ENCODE measurements at regions not wholly inside any gene's neighbourhood (a gene's known extent, or its start where the extent isn't known, plus 50 kb on each side); places are given as distances from the start of the nearest gene placed in this dataset.

DNA sequence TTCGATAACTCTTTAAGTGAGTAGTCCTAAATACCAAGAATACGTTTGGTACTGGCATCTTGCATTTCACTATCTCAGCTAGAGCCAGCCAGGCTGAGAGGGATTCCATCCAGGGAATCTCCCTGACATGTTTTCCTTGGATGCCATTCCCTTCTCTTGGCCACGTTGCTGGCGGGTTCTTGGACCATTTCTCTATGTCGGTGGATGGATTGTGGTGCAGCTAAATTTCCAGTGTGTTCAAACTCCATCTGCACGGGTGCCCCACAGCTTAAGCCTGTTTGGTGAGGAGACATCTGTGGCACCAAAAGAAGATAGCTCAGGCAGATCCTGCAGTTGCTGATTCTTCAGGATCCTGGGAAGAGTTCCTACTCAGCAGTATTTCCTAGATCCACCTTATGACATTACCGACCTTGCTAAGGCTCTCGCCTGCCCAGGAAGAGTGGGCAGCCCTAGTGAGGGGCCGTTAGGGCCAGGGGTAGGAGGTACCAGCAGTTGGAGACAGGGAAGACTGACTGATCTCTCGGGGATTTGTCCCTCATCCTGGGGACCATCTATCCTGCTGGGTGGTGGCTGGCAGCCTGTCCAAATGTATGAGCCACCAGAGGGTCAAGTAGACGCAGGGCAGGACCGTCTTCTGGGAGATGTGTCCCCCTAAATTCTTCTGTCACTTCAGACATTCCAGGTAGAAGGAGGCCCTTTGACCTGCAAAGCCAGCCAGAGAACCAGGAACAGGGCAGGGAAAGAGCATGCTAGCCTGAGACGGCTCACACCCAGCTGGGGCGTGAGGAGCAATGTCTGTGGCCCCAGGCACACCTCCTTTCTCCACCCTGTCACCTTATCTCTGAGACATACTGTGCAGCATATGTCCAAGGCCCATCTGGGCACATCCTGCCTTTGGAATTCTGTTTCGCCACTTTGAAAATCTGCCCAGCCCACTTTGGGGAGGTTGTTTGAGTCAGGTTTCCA lies 72.6 kb upstream of the CAPRIN2 start:
- Histone ChIP-seq H3K36me3 (replicated peaks; ENCODE audit: insufficient read depth, low read depth) (no peaks in the 10 kb centered on the region), H3K27ac (no peak overlapping the region), H4K20me1 (ENCODE audit: insufficient read depth, poor library complexity, severe bottlenecking) (no peaks in the 10 kb centered on the region), H3K4me2 (no peak overlapping the region), H3K27me3 (no peaks in the 10 kb centered on the region), H2AFZ (no peak overlapping the region), H3K4me3 (no peak overlapping the region), H3K79me2 (no peaks in the 10 kb centered on the region), H3K9me2 (replicated peaks; ENCODE audit: insufficient read depth) (no peaks in the 10 kb centered on the region), H3K4me1 (ENCODE audit: insufficient read depth) (peaks cover 9% of the 10 kb centered on the region), H3K9me3 (ENCODE audit: low read depth) (no peaks in the 10 kb centered on the region)
- TF ChIP-seq EZH2 (IDR thresholded peaks at IDR 0.05; ENCODE audit: borderline replicate concordance) (no peak), EZH2phosphoT487 (IDR thresholded peaks at IDR 0.05; ENCODE audit: low read depth, severe bottlenecking, unreplicated experiment) (no peak)
- TF ChIP-seq, protein P1, sequence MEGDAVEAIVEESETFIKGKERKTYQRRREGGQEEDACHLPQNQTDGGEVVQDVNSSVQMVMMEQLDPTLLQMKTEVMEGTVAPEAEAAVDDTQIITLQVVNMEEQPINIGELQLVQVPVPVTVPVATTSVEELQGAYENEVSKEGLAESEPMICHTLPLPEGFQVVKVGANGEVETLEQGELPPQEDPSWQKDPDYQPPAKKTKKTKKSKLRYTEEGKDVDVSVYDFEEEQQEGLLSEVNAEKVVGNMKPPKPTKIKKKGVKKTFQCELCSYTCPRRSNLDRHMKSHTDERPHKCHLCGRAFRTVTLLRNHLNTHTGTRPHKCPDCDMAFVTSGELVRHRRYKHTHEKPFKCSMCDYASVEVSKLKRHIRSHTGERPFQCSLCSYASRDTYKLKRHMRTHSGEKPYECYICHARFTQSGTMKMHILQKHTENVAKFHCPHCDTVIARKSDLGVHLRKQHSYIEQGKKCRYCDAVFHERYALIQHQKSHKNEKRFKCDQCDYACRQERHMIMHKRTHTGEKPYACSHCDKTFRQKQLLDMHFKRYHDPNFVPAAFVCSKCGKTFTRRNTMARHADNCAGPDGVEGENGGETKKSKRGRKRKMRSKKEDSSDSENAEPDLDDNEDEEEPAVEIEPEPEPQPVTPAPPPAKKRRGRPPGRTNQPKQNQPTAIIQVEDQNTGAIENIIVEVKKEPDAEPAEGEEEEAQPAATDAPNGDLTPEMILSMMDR (IDR thresholded peaks at IDR 0.05; ENCODE audit: poor library complexity), result no peak
- DNase-seq (ENCODE audit: low spot score), result no peak
- 82% methylated on average over 15 of the region's 15 CpGs for WGBS (ENCODE audit: low lambda C conversion rate, missing lambda C conversion rate)

DNA sequence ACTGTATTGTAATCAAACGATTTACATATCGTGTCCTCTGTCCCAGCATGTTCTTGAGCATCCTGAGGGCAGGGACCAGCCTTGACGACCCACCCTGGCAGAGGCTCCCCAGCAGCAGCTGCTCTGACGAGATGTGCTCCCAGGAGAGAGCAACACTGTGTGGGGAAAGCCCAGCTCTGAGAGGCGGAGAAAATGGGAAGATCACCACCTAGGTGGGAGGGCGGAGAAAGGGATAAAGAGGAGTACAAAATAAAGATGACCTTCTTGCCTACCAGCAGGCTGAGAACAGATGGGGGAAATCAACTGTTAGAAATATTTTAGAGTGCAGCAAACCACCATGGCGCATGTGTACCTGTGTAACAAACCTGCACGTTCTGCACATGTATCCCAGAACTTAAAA lies 71.5 kb upstream of the CAPRIN2 start:
- TF ChIP-seq EZH2phosphoT487 (IDR thresholded peaks at IDR 0.05; ENCODE audit: low read depth, severe bottlenecking, unreplicated experiment), result no peak
- TF ChIP-seq EZH2 (IDR thresholded peaks at IDR 0.05; ENCODE audit: borderline replicate concordance), result no peak
- TF ChIP-seq, protein P1 (IDR thresholded peaks at IDR 0.05; ENCODE audit: poor library complexity), result no peak
- no peak for DNase-seq (ENCODE audit: low spot score)
- no peaks in the 10 kb centered on the region for H3K9me2 ChIP-seq (replicated peaks; ENCODE audit: insufficient read depth)

DNA sequence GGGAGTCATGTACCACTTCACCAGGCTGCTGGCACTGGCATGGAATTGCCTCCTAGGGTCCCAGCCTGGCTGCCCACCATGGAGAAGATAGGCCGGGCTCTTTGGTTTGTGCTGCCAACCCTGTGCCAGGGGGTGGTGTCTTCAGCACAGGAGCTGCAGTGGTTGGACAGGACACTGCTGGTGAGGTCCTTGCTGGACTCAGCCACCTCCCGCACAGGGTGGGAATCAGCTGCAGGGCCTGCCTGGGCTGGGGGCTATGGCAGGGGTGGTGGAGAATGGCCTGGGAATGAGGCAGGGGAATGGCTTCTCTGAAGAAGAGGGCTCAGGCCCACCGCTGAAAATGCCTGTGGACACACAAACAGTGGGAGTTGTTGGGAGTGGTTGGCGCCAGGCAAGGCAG lies 70.6 kb upstream of the CAPRIN2 start:
- H3K4me1 ChIP-seq (ENCODE audit: insufficient read depth), result peaks cover 22% of the 10 kb centered on the region
- no peak for DNase-seq (ENCODE audit: low spot score)
- no peak overlapping the region for H2AFZ ChIP-seq
- no peak overlapping the region for H3K4me3 ChIP-seq
- H3K9me2 ChIP-seq (replicated peaks; ENCODE audit: insufficient read depth), result no peaks in the 10 kb centered on the region
- no peaks in the 10 kb centered on the region for H3K36me3 ChIP-seq (replicated peaks; ENCODE audit: insufficient read depth, low read depth)
- H3K4me2 ChIP-seq, result no peak overlapping the region
- H3K79me2 ChIP-seq, result no peaks in the 10 kb centered on the region
- H4K20me1 ChIP-seq (ENCODE audit: insufficient read depth, poor library complexity, severe bottlenecking), result no peaks in the 10 kb centered on the region
- TF ChIP-seq, protein P1 (IDR thresholded peaks at IDR 0.05; ENCODE audit: poor library complexity), result no peak
- TF ChIP-seq EZH2 (IDR thresholded peaks at IDR 0.05; ENCODE audit: borderline replicate concordance) (no peak), EZH2phosphoT487 (IDR thresholded peaks at IDR 0.05; ENCODE audit: low read depth, severe bottlenecking, unreplicated experiment) (no peak)
- no peaks in the 10 kb centered on the region for H3K9me3 ChIP-seq (ENCODE audit: low read depth)
- H3K27me3 ChIP-seq, result no peaks in the 10 kb centered on the region
- 73% methylated on average over 4 of the region's 4 CpGs for WGBS (ENCODE audit: low lambda C conversion rate, missing lambda C conversion rate)
- no peak overlapping the region for H3K27ac ChIP-seq

More for the DNA sequence above, 71.5 kb upstream of the CAPRIN2 start:
- Histone ChIP-seq H3K4me3 (no peak overlapping the region), H3K79me2 (no peaks in the 10 kb centered on the region), H3K9me3 (ENCODE audit: low read depth) (no peaks in the 10 kb centered on the region), H3K27me3 (no peaks in the 10 kb centered on the region), H4K20me1 (ENCODE audit: insufficient read depth, poor library complexity, severe bottlenecking) (no peaks in the 10 kb centered on the region), H2AFZ (no peak overlapping the region), H3K36me3 (replicated peaks; ENCODE audit: insufficient read depth, low read depth) (no peaks in the 10 kb centered on the region), H3K4me1 (ENCODE audit: insufficient read depth) (peaks cover 17% of the 10 kb centered on the region), H3K4me2 (no peak overlapping the region), H3K27ac (no peak overlapping the region)
- 84% methylated on average over 8 of the region's 8 CpGs for WGBS (ENCODE audit: low lambda C conversion rate, missing lambda C conversion rate)

All from hepatocyte (in vitro differentiated cells).